ENCODE measurements at regions not wholly inside any gene's neighbourhood (a gene's known extent, or its start where the extent isn't known, plus 50 kb on each side); places are given as distances from the start of the nearest gene placed in this dataset.

DNA sequence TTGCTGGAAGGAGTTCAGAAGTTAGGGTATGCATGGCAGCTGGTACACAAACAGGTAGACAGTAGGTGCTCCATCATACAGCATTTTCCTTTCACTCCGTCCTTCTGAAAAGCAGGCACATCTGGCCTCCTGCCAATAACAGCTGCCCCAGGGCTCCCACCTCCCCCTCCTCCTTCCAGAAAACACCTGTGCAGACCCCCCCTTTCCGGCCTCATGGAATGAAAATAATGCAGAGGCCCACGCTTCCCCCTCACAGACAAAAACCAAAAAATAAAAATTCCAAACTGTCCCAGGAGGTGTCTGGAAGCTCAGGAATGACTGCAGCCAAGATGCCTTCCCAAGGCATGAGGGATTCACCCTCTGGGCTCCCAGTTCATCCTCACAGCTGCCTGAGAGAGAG is 185.5 kb downstream of the MN1 start:
- peaks cover 3% of the 10 kb centered on the region for H3K9me3 ChIP-seq (ENCODE audit: control insufficient read depth, low read length)
- no peak overlapping the region for H2BK5ac ChIP-seq (ENCODE audit: low read depth, low read length, poor library complexity, severe bottlenecking)
- H3K4me2 ChIP-seq (ENCODE audit: low read length, poor library complexity, severe bottlenecking), result no peak overlapping the region
- no peaks in the 10 kb centered on the region for H3K36me3 ChIP-seq (ENCODE audit: control insufficient read depth in 1 of 2, insufficient read depth in 2 of 2, low read depth in 1 of 2, low read length in 2 of 2)
- 70% methylated on average over 3 of the region's 3 CpGs for WGBS
- H2AK5ac ChIP-seq (ENCODE audit: low read length, severe bottlenecking), result no peak overlapping the region
- H3K4ac ChIP-seq (ENCODE audit: low read depth in 1 of 2, low read length in 2 of 2), result no peak overlapping the region
- no peak overlapping the region for H3K4me3 ChIP-seq (ENCODE audit: insufficient read depth in 1 of 2, low read depth in 1 of 2, low read length in 2 of 2)
- no peak overlapping the region for H2BK15ac ChIP-seq (ENCODE audit: low read depth, poor library complexity, severe bottlenecking)
- no peak overlapping the region for H3K27ac ChIP-seq (ENCODE audit: low read length, poor library complexity, severe bottlenecking)
- no peak overlapping the region for H4K91ac ChIP-seq (ENCODE audit: low read length)
- no peak overlapping the region for H2AFZ ChIP-seq (ENCODE audit: low read depth, low read length)
- no peak overlapping the region for H3K9ac ChIP-seq (ENCODE audit: low read length)
- H3K14ac ChIP-seq (ENCODE audit: low read length in 2 of 2), result no peak overlapping the region
- no peak overlapping the region for H4K8ac ChIP-seq (ENCODE audit: low read length)
- H3K18ac ChIP-seq (ENCODE audit: low read depth in 1 of 2, low read length in 2 of 2), result no peak overlapping the region
- no peaks in the 10 kb centered on the region for H3K79me1 ChIP-seq (replicated peaks; ENCODE audit: low read length, poor library complexity, severe bottlenecking)
- H3K23ac ChIP-seq (ENCODE audit: low read length in 2 of 2), result no peak overlapping the region
- H3K27me3 ChIP-seq (ENCODE audit: control insufficient read depth in 1 of 2, insufficient read depth in 1 of 2, low read length in 2 of 2), result peaks cover 13 to 78% of the 10 kb centered on the region in 2 experiments
- H3K4me1 ChIP-seq (ENCODE audit: control insufficient read depth, insufficient read depth, low read depth, low read length), result peaks cover 13% of the 10 kb centered on the region
- H2BK12ac ChIP-seq (ENCODE audit: low read length in 2 of 2), result no peak overlapping the region
- no peak for DNase-seq
- H2BK120ac ChIP-seq (ENCODE audit: low read depth, low read length), result no peak overlapping the region

DNA sequence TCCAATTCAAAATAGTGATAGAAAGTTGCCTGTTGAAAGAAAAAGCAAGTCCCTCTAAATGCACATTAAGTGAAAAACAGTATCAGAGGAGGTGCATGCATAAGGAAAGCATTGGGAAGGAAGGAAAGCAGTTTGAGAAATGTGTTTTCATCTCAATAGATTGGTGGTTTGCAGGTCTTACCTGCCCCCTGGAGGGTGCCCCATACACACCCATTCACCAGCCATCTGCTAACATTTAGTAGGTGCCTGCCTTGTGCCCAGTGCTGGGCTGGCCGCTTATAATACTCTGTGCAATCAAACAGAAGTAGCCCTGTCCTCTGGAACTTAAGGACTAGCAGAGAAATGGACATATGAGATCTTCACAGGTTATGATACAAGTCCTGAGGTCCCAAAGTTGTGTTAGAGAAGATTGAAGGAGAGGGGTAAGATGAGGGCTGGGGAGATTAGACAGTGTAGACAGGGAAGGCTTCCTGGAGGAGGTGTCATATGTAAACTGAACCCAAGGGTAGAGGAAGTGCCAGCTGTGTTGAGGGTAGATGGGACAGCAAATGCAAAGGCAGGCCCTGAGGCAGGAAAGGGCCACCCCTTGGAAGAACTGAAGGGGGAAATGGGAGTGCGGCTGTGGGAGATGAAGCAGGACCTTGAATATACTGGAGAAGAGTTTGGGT is 184.2 kb downstream of the MN1 start:
- H3K4me3 ChIP-seq (ENCODE audit: insufficient read depth in 1 of 2, low read depth in 1 of 2, low read length in 2 of 2), result no peak overlapping the region
- H3K4me1 ChIP-seq (ENCODE audit: control insufficient read depth, insufficient read depth, low read depth, low read length), result peaks cover 10% of the 10 kb centered on the region
- no peak overlapping the region for H2AFZ ChIP-seq (ENCODE audit: low read depth, low read length)
- DNase-seq, result no peak
- H2AK5ac ChIP-seq (ENCODE audit: low read length, severe bottlenecking), result no peak overlapping the region
- no peaks in the 10 kb centered on the region for H3K79me1 ChIP-seq (replicated peaks; ENCODE audit: low read length, poor library complexity, severe bottlenecking)
- no peak overlapping the region for H3K18ac ChIP-seq (ENCODE audit: low read depth in 1 of 2, low read length in 2 of 2)
- no peak overlapping the region for H2BK15ac ChIP-seq (ENCODE audit: low read depth, poor library complexity, severe bottlenecking)
- no peak overlapping the region for H3K23ac ChIP-seq (ENCODE audit: low read length in 2 of 2)
- H4K8ac ChIP-seq (ENCODE audit: low read length), result no peak overlapping the region
- no peak overlapping the region for H2BK120ac ChIP-seq (ENCODE audit: low read depth, low read length)
- no peak overlapping the region for H3K4me2 ChIP-seq (ENCODE audit: low read length, poor library complexity, severe bottlenecking)
- no peak overlapping the region for H2BK12ac ChIP-seq (ENCODE audit: low read length in 2 of 2)
- H3K4ac ChIP-seq (ENCODE audit: low read depth in 1 of 2, low read length in 2 of 2), result no peak overlapping the region
- no peak overlapping the region for H4K91ac ChIP-seq (ENCODE audit: low read length)
- no peaks in the 10 kb centered on the region for H3K36me3 ChIP-seq (ENCODE audit: control insufficient read depth in 1 of 2, insufficient read depth in 2 of 2, low read depth in 1 of 2, low read length in 2 of 2)
- H3K27me3 ChIP-seq (ENCODE audit: control insufficient read depth in 1 of 2, insufficient read depth in 1 of 2, low read length in 2 of 2), result peaks cover 13 to 67% of the 10 kb centered on the region in 2 experiments
- 68% methylated on average over 2 of the region's 2 CpGs for WGBS
- no peak overlapping the region for H3K9ac ChIP-seq (ENCODE audit: low read length)
- H3K27ac ChIP-seq (ENCODE audit: low read length, poor library complexity, severe bottlenecking), result no peak overlapping the region
- no peak overlapping the region for H2BK5ac ChIP-seq (ENCODE audit: low read depth, low read length, poor library complexity, severe bottlenecking)
- H3K9me3 ChIP-seq (ENCODE audit: control insufficient read depth, low read length), result peaks cover 3% of the 10 kb centered on the region
- H3K14ac ChIP-seq (ENCODE audit: low read length in 2 of 2), result no peak overlapping the region

- Histone ChIP-seq H3K27ac (ENCODE audit: low read length, poor library complexity, severe bottlenecking) (no peak overlapping the region), H2AFZ (ENCODE audit: low read depth, low read length) (no peak overlapping the region), H3K23ac (ENCODE audit: low read length in 2 of 2) (no peak overlapping the region), H2BK12ac (ENCODE audit: low read length in 2 of 2) (no peak overlapping the region), H4K91ac (ENCODE audit: low read length) (no peak overlapping the region), H2AK5ac (ENCODE audit: low read length, severe bottlenecking) (peak overlapping the region; percentile 86), H2BK15ac (ENCODE audit: low read depth, poor library complexity, severe bottlenecking) (no peak overlapping the region), H3K27me3 (ENCODE audit: control insufficient read depth in 1 of 2, insufficient read depth in 1 of 2, low read length in 2 of 2) (peaks cover 13 to 35% of the 10 kb centered on the region in 2 experiments), H3K4me2 (ENCODE audit: low read length, poor library complexity, severe bottlenecking) (no peak overlapping the region), H3K4ac (ENCODE audit: low read depth in 1 of 2, low read length in 2 of 2) (no peak overlapping the region), H3K4me3 (ENCODE audit: insufficient read depth in 1 of 2, low read depth in 1 of 2, low read length in 2 of 2) (no peak overlapping the region), H3K9ac (ENCODE audit: low read length) (no peak overlapping the region), H3K9me3 (ENCODE audit: control insufficient read depth, low read length) (peaks cover 3% of the 10 kb centered on the region), H3K18ac (ENCODE audit: low read depth in 1 of 2, low read length in 2 of 2) (no peak overlapping the region), H2BK5ac (ENCODE audit: low read depth, low read length, poor library complexity, severe bottlenecking) (no peak overlapping the region), H3K36me3 (ENCODE audit: control insufficient read depth in 1 of 2, insufficient read depth in 2 of 2, low read depth in 1 of 2, low read length in 2 of 2) (no peaks in the 10 kb centered on the region), H4K8ac (ENCODE audit: low read length) (no peak overlapping the region), H2BK120ac (ENCODE audit: low read depth, low read length) (no peak overlapping the region), H3K79me1 (replicated peaks; ENCODE audit: low read length, poor library complexity, severe bottlenecking) (no peaks in the 10 kb centered on the region), H3K4me1 (ENCODE audit: control insufficient read depth, insufficient read depth, low read depth, low read length) (peaks cover 8% of the 10 kb centered on the region), H3K14ac (ENCODE audit: low read length in 2 of 2) (no peak overlapping the region)
- DNase-seq, result no peak
- 90% methylated on average over 15 of the region's 15 CpGs for WGBS
These were observed 181.0 kb downstream of the MN1 start for GRCh38 chr22:27620367-27621154.

GRCh38 chr22:27621486-27622070 is 180.0 kb downstream of the MN1 start:
- Histone ChIP-seq H3K9ac (ENCODE audit: low read length) (no peak overlapping the region), H2BK15ac (ENCODE audit: low read depth, poor library complexity, severe bottlenecking) (no peak overlapping the region), H3K4me2 (ENCODE audit: low read length, poor library complexity, severe bottlenecking) (no peak overlapping the region), H2BK120ac (ENCODE audit: low read depth, low read length) (no peak overlapping the region), H2BK5ac (ENCODE audit: low read depth, low read length, poor library complexity, severe bottlenecking) (no peak overlapping the region), H3K27ac (ENCODE audit: low read length, poor library complexity, severe bottlenecking) (no peak overlapping the region), H2AFZ (ENCODE audit: low read depth, low read length) (no peak overlapping the region), H4K8ac (ENCODE audit: low read length) (no peak overlapping the region), H3K9me3 (ENCODE audit: control insufficient read depth, low read length) (peaks cover 3% of the 10 kb centered on the region), H3K18ac (ENCODE audit: low read depth in 1 of 2, low read length in 2 of 2) (no peak overlapping the region), H3K14ac (ENCODE audit: low read length in 2 of 2) (no peak overlapping the region), H3K4me3 (ENCODE audit: insufficient read depth in 1 of 2, low read depth in 1 of 2, low read length in 2 of 2) (no peak overlapping the region), H3K79me1 (replicated peaks; ENCODE audit: low read length, poor library complexity, severe bottlenecking) (no peaks in the 10 kb centered on the region), H2AK5ac (ENCODE audit: low read length, severe bottlenecking) (peak overlapping the region; percentile 6), H3K4ac (ENCODE audit: low read depth in 1 of 2, low read length in 2 of 2) (no peak overlapping the region), H2BK12ac (ENCODE audit: low read length in 2 of 2) (no peak overlapping the region), H3K23ac (ENCODE audit: low read length in 2 of 2) (no peak overlapping the region), H3K36me3 (ENCODE audit: control insufficient read depth in 1 of 2, insufficient read depth in 2 of 2, low read depth in 1 of 2, low read length in 2 of 2) (no peaks in the 10 kb centered on the region), H4K91ac (ENCODE audit: low read length) (no peak overlapping the region), H3K4me1 (ENCODE audit: control insufficient read depth, insufficient read depth, low read depth, low read length) (peaks cover 4% of the 10 kb centered on the region), H3K27me3 (ENCODE audit: control insufficient read depth in 1 of 2, insufficient read depth in 1 of 2, low read length in 2 of 2) (peaks cover 13 to 27% of the 10 kb centered on the region in 2 experiments)
- 74% methylated on average over 10 of the region's 10 CpGs for WGBS
- DNase-seq, result no peak
